ENCODE measurements at regions not wholly inside any gene's neighbourhood (a gene's known extent, or its start where the extent isn't known, plus 50 kb on each side); places are given as distances from the start of the nearest gene placed in this dataset.

GRCh38 chr3:74516019-74516418 is 98.4 kb downstream of the CNTN3 start:
- Histone ChIP-seq H3K4me1 (ENCODE audit: insufficient read depth, poor library complexity, severe bottlenecking) (no peaks in the 10 kb centered on the region), H3K27ac (ENCODE audit: poor library complexity, severe bottlenecking) (no peak overlapping the region), H3K27me3 (ENCODE audit: insufficient read depth, poor library complexity, severe bottlenecking) (no peaks in the 10 kb centered on the region), H3K9me3 (ENCODE audit: severe bottlenecking) (no peaks in the 10 kb centered on the region), H3K4me3 (ENCODE audit: severe bottlenecking) (no peak overlapping the region), H3K36me3 (ENCODE audit: low read depth) (no peaks in the 10 kb centered on the region)
- no peak for TF ChIP-seq CTCF (IDR thresholded peaks at IDR 0.05; ENCODE audit: poor library complexity, severe bottlenecking)
- no peak for DNase-seq (ENCODE audit: low spot score)
- ATAC-seq (ENCODE audit: low read depth): no peak

- no peak overlapping the region for H3K4me3 ChIP-seq (ENCODE audit: severe bottlenecking)
- H3K27ac ChIP-seq (ENCODE audit: poor library complexity, severe bottlenecking): no peak overlapping the region
- H3K4me1 ChIP-seq (ENCODE audit: insufficient read depth, poor library complexity, severe bottlenecking): no peaks in the 10 kb centered on the region
- ATAC-seq (ENCODE audit: low read depth) (no peak), DNase-seq (ENCODE audit: low spot score) (no peak)
- H3K9me3 ChIP-seq (ENCODE audit: severe bottlenecking): no peaks in the 10 kb centered on the region
- H3K36me3 ChIP-seq (ENCODE audit: low read depth): no peaks in the 10 kb centered on the region
- no peak for TF ChIP-seq CTCF (IDR thresholded peaks at IDR 0.05; ENCODE audit: poor library complexity, severe bottlenecking)
- H3K27me3 ChIP-seq (ENCODE audit: insufficient read depth, poor library complexity, severe bottlenecking): no peaks in the 10 kb centered on the region
Observed at GRCh38 chr3:74515451-74515850, 99.0 kb downstream of the CNTN3 start.

DNA sequence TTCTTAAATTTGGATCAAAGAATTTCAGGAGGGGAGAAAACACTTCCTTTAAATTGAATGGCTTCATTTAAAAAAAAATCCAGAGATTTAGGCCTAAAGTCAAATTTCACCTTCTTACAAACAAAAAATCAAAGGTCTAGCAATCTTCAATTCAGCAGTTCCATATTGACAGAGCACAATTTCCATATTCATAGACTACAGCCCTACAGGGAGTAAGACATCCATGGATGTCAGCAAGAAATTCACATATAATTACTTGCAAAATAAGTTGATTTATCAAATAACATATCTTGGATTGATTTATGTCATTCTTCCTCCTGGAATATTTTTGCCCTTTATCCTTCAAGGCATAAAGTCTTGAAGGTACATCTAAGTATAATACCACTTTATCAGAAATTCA is 103.4 kb downstream of the CNTN3 start:
- Histone ChIP-seq H3K9me3 (ENCODE audit: severe bottlenecking) (no peaks in the 10 kb centered on the region), H3K4me3 (ENCODE audit: severe bottlenecking) (no peak overlapping the region), H3K27ac (ENCODE audit: poor library complexity, severe bottlenecking) (no peak overlapping the region), H3K36me3 (ENCODE audit: low read depth) (no peaks in the 10 kb centered on the region), H3K4me1 (ENCODE audit: insufficient read depth, poor library complexity, severe bottlenecking) (no peaks in the 10 kb centered on the region), H3K27me3 (ENCODE audit: insufficient read depth, poor library complexity, severe bottlenecking) (no peaks in the 10 kb centered on the region)
- TF ChIP-seq CTCF (IDR thresholded peaks at IDR 0.05; ENCODE audit: poor library complexity, severe bottlenecking): no peak
- no peak for DNase-seq (ENCODE audit: low spot score)
- no peak for ATAC-seq (ENCODE audit: low read depth)

- H3K4me1 ChIP-seq (ENCODE audit: insufficient read depth, poor library complexity, severe bottlenecking): no peaks in the 10 kb centered on the region
- no peak overlapping the region for H3K27ac ChIP-seq (ENCODE audit: poor library complexity, severe bottlenecking)
- no peaks in the 10 kb centered on the region for H3K36me3 ChIP-seq (ENCODE audit: low read depth)
- ATAC-seq (ENCODE audit: low read depth): no peak
- DNase-seq (ENCODE audit: low spot score): no peak
- H3K9me3 ChIP-seq (ENCODE audit: severe bottlenecking): no peaks in the 10 kb centered on the region
- no peaks in the 10 kb centered on the region for H3K27me3 ChIP-seq (ENCODE audit: insufficient read depth, poor library complexity, severe bottlenecking)
- no peak overlapping the region for H3K4me3 ChIP-seq (ENCODE audit: severe bottlenecking)
- no peak for TF ChIP-seq CTCF (IDR thresholded peaks at IDR 0.05; ENCODE audit: poor library complexity, severe bottlenecking)
Observed at GRCh38 chr3:74510261-74510818, 104.1 kb downstream of the CNTN3 start.

DNA sequence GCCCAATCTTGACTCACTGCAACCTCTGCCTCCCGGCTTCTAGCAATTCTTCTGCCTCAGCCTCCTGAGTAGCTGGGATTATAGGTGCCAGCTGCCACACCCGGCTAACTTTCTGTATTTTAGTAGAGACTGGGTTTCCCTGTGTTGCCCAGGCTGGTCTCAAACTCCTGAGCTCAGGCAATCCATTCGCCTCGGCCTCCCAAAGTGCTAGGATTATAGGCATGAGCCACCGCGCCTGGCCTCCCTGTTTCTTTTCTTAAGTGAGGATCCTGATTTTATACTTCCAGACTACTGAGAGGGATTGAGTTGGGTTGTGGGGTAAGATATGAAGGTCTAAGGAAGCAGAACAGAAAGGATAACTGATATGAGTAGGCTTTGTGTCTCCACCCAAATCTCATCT is 106.8 kb downstream of the CNTN3 start:
- H3K36me3 ChIP-seq (ENCODE audit: low read depth): no peaks in the 10 kb centered on the region
- no peak for DNase-seq (ENCODE audit: low spot score)

More for the DNA sequence above, 106.8 kb downstream of the CNTN3 start:
- no peak for ATAC-seq (ENCODE audit: low read depth)
- Histone ChIP-seq H3K27me3 (ENCODE audit: insufficient read depth, poor library complexity, severe bottlenecking) (no peaks in the 10 kb centered on the region), H3K27ac (ENCODE audit: poor library complexity, severe bottlenecking) (no peak overlapping the region), H3K4me3 (ENCODE audit: severe bottlenecking) (no peak overlapping the region), H3K4me1 (ENCODE audit: insufficient read depth, poor library complexity, severe bottlenecking) (no peaks in the 10 kb centered on the region), H3K9me3 (ENCODE audit: severe bottlenecking) (no peaks in the 10 kb centered on the region)
- no peak for TF ChIP-seq CTCF (IDR thresholded peaks at IDR 0.05; ENCODE audit: poor library complexity, severe bottlenecking)

Data from RWPE2 (cell line).